Frontal cortex (tissue), 3 donors: ENCODE measurements at regions not wholly inside any gene's neighbourhood (a gene's known extent, or its start where the extent isn't known, plus 50 kb on each side); places are given as distances from the start of the nearest gene placed in this dataset.
"Not testable (repeated sequence)": the region's sequence is repeated elsewhere in the genome, so short reads cannot be mapped to it uniquely, and the experiment has no call there.

Source experiments
- DNase-seq, 2 donors: peaks; one replicate each; pipeline ENCODE4 v3.0.0; 2012; ENCODE audit warnings: low spot score in 2 of 2
- FAIRE-seq: peaks from 2 replicates; lab custom pipeline; 2012; peaks lifted over from hg19 to GRCh38; lab: Jason Lieb, UNC
- donor health status: control.
- donor health status: control.
- donor health status: control.

DNA sequence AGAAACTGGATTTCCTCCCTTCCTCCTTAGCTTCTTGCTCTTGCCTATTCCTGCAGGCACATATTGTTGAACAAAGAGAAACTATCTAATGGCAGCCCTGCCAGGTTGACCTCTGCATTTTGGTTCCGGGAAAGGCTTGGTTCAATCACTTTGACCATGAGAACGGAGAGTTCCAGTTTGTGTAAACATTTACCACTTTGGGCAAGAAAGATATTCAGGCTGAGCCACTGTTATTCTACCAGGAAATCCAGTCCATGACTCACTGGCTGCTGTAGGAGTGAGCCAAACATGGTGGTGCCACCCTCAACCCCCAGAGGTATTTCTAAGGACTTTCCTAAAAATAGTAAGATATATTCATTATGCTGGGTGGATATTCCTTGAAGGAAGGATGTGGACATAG, 242.2 kb upstream of the OR4E1 start:
- FAIRE-seq, result no peak
- DNase-seq, result no peak

DNA sequence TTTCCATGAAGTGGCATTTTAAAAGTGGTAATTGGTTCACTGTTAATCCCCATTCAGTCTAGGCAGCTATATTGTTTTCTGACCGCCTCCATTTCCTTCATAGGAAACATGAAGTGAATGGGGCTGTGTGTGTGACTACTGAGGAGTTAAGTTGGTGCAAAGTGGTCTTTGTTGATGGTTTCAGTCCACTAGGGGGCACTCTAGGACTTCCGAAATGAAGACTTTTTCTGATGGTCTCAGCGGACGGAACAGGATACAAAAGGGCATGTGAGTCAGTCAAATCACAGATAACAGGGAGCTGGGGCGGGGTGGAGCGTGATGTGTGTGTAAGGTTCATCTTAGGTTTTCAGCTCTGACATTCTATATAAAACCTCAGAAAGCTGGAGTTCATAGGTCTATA, 240.1 kb upstream of the OR4E1 start:
- no peak for DNase-seq
- no peak for FAIRE-seq

DNA sequence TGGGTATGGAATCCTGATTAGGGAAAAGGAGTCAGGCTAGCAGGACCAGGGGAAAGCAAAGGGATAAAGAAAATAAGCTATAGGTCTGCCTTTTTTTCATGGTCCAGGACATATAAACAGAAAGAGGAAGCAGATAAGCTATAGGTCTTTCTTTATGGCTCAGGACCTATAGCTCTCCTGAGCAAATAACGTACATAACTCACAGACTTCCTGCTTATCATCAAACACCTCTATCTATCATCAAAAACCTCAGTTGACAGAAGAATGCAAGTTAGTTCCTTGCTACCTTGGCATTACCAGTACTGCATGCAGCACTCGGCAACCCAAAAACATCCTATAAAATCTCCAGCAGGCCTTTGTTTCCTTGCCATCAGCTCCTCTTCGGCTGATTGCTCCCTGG, 238.7 kb upstream of the OR4E1 start:
- no peak for DNase-seq
- FAIRE-seq, result no peak

DNA sequence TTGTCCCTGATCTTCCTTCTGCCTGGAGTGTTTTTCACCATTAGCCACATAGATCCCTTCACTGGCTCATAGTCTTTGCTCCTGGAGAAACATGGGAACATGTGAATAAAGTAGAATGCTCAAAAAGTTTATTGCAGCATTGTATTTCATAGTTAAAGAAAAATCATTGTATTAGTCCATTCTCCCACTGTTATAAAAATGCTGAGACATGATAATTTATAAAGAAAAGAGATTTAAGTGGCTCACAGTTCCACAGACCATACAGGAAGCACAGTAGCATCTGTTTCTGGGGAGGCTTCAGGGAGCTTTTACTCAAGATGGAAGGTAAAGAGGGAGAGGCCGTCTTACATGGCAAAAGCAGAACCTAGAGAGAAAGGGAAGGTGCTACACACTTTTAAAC, 238.3 kb upstream of the OR4E1 start:
- DNase-seq (no peak), FAIRE-seq (no peak)

DNA sequence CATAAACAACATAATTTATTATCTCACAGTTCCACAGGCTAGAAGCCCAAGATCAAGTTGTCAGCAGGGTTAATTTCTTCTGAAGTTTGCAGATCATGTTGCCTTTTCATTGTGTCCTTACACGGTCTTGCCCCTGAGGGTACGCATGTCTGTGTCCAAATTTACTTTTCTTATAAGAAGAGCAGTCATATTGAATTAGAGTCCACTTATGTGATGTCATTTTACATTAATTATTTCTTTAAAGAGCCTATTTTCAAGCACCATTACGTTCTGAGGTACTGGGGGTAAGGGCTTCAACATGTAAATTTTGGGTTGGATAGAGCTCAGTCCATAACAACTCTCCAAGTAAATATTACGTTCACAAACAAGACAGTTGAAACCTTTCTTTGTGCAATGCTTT, 236.6 kb upstream of the OR4E1 start:
- FAIRE-seq (no peak), DNase-seq (no peak)

DNA sequence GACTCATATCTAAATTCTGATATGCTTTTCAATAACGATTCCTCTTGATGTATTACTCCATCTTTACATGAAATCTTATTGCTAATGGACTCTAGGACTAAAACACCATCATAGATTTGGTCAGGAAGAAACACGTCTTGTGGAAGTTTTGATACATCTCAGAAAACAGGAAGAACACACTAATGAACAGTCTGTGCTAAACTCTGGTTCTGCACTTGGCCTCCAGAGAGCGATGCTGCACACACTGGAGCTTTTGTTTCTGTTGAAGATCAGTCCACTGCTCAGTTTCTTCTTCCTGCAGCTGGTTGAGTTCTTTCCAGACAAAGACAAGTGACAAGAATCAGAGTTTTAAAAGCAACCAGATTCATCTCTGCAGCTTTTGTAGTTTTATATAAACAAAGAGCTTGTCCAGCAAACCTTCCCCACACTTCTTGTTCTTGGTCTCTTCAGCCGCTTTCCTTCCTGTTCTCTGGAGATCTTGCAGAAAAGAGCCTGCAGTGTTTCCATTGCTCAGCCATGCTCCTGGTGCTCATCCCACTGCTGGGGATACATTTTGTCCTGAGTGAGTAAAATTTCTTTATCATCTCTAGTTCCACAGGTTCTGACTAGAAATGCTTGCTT, 229.1 kb upstream of the OR4E1 start:
- no peak for FAIRE-seq
- no peak for DNase-seq

DNA sequence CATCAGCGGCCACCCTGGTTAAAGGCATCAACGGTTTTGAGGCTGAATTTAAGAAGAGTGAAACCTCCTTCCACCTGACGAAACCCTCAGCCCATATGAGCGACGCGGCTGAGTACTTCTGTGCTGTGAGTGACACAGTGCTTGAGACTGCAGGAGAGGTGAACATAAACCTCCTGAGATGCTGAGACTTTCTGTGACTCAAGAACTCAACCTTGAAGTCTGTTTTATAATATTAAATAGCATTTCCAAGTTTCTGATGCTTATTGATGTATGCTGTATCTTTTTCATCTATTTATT, 221.2 kb upstream of the OR4E1 start:
- not testable (repeated sequence) for DNase-seq

DNA sequence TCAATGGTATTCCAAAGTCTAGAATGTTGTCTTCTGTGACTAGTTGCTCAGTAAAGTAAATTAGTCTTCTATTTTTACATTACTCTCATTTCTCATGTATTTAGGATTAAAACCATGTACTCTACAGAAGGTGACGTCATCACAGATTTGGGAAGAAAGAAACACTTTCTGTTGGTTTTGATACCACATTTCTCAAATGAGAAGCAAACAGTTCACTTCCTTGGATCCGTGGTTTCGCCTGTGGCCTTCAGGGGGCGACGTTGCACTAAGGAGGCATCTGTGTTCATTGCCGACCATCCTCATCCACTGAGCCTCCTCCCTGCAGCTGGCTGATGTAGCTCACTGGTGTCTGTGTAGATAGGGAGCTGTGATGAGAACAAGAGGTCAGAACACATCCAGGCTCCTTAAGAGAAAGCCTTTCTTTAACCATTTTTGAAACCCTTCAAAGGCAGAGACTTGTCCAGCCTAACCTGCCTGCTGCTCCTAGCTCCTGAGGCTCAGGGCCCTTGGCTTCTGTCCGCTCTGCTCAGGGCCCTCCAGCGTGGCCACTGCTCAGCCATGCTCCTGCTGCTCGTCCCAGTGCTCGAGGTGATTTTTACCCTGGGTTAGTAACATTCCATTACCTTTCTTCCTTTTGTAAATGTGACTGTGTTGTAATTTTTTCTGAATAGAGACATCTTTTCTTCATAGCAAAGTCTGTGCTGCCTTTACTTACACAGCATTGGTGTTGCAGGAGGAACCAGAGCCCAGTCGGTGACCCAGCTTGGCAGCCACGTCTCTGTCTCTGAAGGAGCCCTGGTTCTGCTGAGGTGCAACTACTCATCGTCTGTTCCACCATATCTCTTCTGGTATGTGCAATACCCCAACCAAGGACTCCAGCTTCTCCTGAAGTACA, 220.6 kb upstream of the OR4E1 start:
- FAIRE-seq (no peak), DNase-seq (no peak)

More for the DNA sequence above, 221.2 kb upstream of the OR4E1 start:
- FAIRE-seq, result not testable (repeated sequence)

DNA sequence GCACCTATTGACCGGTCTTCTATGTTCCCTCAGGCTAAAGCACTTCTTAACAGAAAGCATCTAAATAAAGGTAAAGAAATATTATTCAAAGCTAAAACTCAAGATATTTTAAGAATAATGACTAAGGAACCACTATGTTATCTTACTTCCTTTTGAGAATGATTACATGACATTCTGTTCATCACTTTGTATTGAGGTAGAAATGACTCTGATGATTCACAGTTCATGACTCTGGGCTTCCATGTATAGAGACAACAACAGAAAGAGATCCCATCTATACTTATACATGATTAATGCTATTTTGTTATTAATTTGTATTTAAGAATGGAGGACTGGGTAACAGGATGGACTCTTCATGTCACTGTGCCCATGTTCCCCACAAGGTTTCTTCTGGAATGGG, 218.3 kb upstream of the OR4E1 start:
- DNase-seq (no peak), FAIRE-seq (no peak)

DNA sequence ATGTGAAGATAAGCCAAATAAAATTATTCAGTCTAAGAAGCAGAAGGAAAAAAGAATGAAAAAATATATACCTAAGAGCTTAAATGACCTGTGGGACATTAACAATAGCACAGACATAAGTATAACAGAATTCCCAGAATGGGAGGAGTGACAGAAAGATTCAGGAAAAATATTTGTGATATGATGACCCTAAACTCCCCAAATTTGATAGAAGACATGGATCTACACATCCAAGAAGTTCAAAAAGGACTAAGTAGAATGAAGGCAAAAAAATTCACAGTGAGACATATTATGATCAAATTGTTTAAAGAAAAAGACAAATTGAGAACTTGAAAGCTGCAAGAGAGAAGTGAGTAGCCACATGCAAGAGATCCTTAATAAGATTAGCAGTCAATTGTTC, 211.4 kb upstream of the OR4E1 start:
- DNase-seq (no peak), FAIRE-seq (no peak)

DNA sequence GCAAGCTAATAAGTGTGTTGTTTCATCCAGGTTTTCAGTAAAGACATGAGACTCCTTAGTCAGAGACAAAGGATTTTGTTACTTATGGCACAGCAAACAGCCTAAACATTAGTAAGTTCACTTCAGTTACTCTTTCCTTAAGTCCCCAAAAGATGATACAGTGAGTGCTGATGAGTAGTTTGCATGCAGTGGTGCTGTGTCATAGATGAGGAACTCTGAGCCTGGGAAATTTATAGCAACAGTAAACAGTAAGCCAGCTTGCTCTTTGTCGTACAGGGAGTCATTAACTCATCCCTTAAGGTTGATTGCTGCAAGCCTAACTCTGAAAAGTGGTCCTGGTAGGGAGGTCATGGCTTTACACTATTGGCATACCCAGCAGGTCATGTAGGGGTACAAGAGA, 208.6 kb upstream of the OR4E1 start:
- FAIRE-seq, result no peak
- no peak for DNase-seq

DNA sequence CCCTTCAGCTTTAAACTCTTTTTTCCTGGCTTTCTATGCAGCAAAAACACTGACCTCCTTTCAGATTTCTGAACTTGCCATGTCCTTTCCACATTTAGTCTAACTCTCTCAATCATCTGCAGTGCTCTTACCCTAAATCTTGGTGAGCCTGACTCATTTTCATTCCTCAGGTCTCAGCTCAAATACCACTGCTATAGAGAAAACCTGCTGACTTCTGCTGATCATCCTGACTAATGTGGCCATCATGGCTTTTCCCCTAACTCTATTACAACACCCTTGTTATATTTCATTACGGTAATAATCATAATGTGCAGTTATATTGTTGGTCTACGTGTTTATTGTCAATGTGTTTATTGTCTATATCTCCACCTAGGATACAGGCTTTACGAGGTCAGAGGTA, 207.3 kb upstream of the OR4E1 start:
- no peak for DNase-seq
- no peak for FAIRE-seq

DNA sequence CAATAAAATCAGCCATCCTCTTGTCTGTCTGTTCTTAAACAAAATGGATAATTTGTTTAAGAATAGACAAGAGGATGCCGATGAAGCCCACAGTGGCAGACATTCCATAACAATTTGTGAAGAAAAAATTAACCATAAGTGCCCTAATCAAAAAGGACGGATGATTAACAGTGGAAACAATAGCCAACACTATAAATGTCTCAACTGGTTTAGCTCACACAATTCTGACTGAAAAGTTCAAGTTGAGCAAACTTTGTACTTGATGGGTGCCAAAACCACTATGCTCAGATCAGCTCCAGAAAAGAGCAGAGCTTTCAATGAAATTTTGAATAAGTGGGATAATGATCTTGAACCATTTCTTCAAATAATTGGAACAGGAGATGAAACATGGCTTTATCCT, 202.2 kb upstream of the OR4E1 start:
- FAIRE-seq (no peak), DNase-seq (no peak)

DNA sequence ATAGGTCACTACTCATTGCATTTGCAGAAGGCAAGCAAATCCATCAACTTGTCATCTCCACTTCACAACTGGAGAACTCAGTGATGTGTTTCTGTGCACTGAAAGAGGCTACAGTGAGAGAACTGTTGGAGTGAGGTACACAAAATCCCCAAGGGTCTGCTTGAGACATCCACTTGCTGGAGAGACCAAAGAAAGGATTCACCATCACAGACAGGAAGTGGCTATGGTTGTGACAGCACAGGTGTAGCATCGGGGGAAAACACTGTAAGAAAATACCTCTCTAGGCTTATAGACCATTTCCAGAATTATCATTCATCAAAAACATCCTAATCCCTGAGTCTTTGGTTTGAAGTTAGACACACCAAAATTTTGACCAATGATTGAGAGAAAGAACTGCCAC, 201.3 kb upstream of the OR4E1 start:
- DNase-seq (no peak), FAIRE-seq (no peak)

DNA sequence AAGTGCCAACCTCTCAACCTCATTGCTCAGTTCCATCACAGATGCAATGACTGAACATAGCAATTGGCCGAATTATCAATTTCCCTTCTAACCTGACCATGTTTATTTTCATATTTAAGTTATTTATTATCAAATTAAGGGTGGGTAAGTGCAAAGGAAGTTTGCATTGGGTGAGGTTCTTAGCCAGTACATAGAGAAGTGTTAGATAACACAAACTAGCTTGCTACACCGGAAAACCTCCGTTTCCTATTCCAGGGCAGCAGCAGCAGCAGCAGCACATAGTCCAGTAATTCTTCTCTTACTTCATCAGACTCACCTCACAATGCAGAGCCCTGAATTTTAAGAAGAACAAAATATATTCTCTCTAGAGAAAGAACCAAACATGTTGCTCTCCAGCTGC, 200.5 kb upstream of the OR4E1 start:
- FAIRE-seq (no peak), DNase-seq (no peak)

DNA sequence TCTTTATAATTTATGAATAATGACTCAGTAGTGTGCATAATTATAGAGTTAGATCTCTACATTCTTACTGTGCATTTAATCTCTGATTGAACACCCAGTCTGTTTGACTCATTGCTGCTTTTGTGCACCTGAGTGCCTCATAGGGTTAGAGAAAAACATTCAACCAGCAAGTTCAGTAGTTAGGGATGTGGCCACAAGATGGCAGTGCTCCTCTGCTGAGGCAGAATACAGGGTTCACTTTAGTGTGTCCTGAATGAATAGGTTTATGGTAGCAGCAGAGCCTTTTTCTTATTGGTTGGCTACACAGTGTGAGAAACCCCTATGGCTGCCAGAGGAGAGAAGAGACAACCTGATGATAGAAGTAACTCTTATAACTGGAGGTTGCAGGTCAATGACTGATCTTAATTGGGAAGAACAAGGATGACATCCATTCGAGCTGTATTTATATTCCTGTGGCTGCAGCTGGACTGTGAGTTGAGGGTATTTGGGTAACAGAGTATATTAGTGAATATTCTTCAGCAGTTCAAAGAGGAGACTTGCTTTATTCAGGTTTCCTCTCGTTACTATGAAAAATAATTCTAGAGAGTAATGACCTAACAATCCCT, 194.9 kb upstream of the OR4E1 start:
- no peak for FAIRE-seq

DNA sequence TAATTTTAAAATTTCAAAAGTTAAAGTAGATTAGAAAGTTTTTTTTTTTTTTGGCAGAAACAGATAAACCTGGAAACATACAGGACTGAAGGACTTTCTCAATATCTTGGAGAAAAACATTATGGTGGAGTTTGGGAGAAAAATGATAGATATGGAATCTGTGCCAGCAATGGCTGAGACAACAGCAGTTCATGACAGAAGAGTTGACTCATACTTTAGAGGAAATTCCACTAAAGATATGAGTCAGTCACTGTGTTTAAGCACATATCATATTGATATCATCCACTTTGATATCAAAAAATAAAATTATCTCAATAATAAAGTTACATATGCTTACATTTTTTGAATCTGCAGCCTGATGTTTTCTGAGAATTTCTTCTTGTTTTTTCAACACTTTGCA, 193.9 kb upstream of the OR4E1 start:
- no peak for FAIRE-seq
- no peak for DNase-seq

More for the DNA sequence above, 194.9 kb upstream of the OR4E1 start:
- peak; percentile 2 to 8 for DNase-seq

DNA sequence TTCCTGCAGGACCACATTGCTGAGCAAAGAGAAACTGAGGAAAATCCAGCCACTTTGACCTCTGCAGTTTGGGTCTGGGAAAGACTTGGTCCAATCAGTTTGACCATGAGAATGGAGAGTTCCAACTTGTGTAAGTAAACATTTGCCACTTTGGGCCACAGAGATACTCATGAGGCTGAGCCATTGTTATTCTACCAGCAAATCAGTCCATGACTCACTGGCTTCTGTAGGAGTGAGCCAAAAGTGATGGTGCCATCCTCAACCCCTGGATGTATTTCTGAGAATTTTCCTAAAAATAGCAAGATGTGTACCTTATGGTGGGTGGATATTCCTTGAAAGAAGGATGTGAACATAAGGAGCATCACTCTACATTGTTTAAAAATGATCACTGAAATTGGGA, 192.9 kb upstream of the OR4E1 start:
- FAIRE-seq (no peak), DNase-seq (no peak)

DNA sequence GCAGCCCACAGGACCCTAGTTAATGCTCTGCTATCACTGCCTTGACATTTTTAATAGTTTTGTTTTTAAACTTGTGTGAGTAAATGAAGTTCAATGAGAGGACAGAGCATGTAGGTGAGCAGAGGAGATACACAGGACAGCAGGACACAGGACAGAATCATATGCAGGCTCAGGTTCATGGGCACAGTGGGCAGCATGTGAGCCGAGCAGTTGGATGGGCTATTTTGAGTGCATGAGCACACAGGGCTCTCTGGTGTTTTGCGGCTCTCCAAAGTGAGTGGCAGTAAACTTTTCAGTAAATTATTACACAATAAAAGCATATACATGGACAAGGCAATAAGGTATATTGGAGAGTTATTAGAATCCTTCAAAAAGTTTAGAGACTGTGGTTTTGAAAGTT, 189.7 kb upstream of the OR4E1 start:
- no peak for FAIRE-seq
- DNase-seq, result no peak

DNA sequence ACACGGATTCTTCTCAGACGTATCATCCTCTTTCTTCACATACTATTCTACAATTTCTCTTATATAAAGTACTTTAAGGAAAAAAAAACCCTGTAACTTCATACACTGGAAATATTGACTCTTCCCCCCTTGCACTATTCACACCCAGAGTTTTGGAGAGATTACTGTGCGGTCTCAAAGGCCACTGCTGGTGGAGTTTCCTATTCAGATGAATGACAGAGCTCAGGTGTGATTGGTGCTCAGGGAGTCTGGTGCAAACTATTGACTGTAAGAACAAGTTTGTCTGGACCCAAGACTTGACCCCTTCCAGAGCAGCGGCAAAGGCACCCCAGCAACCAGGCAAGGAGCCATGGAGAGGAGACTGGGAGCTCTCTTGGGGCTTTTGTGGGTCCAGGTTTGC, 187.5 kb upstream of the OR4E1 start:
- no peak for FAIRE-seq
- DNase-seq, result no peak

DNA sequence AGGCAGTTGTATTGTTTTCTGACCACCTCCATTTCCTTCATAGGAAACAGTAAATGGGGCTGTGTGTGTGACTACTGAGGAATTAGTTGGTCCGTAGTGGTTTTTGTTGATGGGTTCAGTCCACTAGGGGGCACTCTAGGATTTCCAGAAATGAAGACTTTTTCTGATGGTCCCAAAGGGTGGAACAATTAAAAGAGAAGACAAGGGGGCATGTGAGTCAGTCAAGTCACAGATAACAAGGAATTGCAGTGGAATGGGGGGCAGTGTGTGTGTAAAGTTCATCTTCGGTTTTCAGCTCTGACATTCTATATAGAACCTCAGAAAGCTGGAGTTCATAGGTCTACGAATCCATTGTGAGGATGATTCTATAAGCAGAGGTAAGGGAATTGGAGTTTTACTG, 186.6 kb upstream of the OR4E1 start:
- no peak for FAIRE-seq
- DNase-seq, result no peak

DNA sequence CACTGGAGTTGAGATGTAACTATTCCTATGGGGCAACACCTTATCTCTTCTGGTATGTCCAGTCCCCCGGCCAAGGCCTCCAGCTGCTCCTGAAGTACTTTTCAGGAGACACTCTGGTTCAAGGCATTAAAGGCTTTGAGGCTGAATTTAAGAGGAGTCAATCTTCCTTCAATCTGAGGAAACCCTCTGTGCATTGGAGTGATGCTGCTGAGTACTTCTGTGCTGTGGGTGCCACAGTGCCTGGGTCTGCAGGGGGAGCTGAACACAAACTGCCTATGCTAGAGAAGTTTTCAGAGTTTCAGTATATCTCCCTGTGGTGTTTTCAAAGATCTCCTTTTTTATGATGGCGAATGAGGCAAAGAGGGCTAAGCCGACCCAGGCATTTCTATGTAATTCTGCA, 179.2 kb upstream of the OR4E1 start:
- FAIRE-seq (no peak), DNase-seq (no peak)
